ENCODE measurements at regions not wholly inside any gene's neighbourhood (a gene's known extent, or its start where the extent isn't known, plus 50 kb on each side); places are given as distances from the start of the nearest gene placed in this dataset.

DNA sequence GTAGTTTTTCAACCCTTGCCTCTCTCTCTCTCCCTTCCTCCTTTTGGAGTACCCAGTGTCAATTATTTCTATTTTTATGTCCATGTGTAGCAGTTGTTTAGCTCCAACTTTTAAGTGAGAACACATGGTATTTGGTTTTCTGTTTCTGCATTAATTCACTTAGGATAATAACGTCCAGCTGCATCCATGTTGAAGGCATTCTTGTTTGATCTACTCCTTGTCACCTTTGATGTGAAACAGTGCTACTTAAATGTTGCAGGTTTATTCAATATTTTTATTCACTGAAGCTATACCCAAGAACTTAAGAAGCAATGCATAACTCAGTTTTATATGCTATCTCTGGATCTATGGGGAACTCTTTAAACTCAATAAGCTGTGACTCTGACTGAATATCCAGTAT is 465.2 kb upstream of the ADGRB3 start:
- TF ChIP-seq, protein P1, sequence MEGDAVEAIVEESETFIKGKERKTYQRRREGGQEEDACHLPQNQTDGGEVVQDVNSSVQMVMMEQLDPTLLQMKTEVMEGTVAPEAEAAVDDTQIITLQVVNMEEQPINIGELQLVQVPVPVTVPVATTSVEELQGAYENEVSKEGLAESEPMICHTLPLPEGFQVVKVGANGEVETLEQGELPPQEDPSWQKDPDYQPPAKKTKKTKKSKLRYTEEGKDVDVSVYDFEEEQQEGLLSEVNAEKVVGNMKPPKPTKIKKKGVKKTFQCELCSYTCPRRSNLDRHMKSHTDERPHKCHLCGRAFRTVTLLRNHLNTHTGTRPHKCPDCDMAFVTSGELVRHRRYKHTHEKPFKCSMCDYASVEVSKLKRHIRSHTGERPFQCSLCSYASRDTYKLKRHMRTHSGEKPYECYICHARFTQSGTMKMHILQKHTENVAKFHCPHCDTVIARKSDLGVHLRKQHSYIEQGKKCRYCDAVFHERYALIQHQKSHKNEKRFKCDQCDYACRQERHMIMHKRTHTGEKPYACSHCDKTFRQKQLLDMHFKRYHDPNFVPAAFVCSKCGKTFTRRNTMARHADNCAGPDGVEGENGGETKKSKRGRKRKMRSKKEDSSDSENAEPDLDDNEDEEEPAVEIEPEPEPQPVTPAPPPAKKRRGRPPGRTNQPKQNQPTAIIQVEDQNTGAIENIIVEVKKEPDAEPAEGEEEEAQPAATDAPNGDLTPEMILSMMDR (IDR thresholded peaks at IDR 0.05; ENCODE audit: low read length) = no peak
- no peak for TF ChIP-seq EZH2 (optimal IDR thresholded peaks at IDR 0.05; ENCODE audit: low read depth, low read length)
